B cell (primary cell): ENCODE measurements at regions not wholly inside any gene's neighbourhood (a gene's known extent, or its start where the extent isn't known, plus 50 kb on each side); places are given as distances from the start of the nearest gene placed in this dataset.

Source experiments
- ATAC-seq: fragments of 200-7000 bp; cut with Tn5 transposase; one replicate; pipeline ENCODE4 v1.10.0; 2021; ENCODE audit warnings: low read depth, mild to moderate bottlenecking, moderate number of reproducible peaks, moderate library complexity
- CTCF ChIA-PET: fragments of 350-600 bp; sonication (Branson Sonifier 250); formaldehyde crosslinking; loops from one replicate; lab custom pipeline; 2021; ENCODE audit warnings: antibody characterized with exemption, inconsistent platforms; lab: Charles Lee
- POLR2A ChIA-PET: fragments of 350-600 bp; sonication (Branson Sonifier 250); formaldehyde crosslinking; loops from one replicate; lab custom pipeline; 2021; ENCODE audit warnings: antibody characterized with exemption; lab: Charles Lee
- DNase-seq: peaks from one replicate; pipeline ENCODE4 v3.0.0; 2013
- H2AFZ ChIP-seq: 2 replicates; pipeline ENCODE4 v1.6.1; 2012; ENCODE audit warnings: mild to moderate bottlenecking, low read depth, low read length; ENCODE audit not compliant: insufficient read depth, poor library complexity, severe bottlenecking
- H3K27ac ChIP-seq, 2 donors: 1 replicate in 1 of 2; 2 replicates in 1 of 2; pipeline ENCODE4 v1.5.1; 2012 to 2013; ENCODE audit warnings: low read length in 2 of 2, mild to moderate bottlenecking in 2 of 2, moderate library complexity in 1 of 2
- H3K27me3 ChIP-seq, 4 experiments: fragments of 200-600 bp in 1 of 4; sonication (generic) in 1 of 4; replicated peaks in 1 of 4; 1 replicate in 2 of 4; 2 replicates in 2 of 4; pipeline versions ENCODE4 v1.6.1 to v1.7.0; 2013 to 2016; ENCODE audit warnings: low read length in 3 of 4, mild to moderate bottlenecking in 2 of 4, mixed read lengths in 1 of 4, moderate library complexity in 1 of 4; ENCODE audit not compliant: insufficient read depth in 4 of 4, control insufficient read depth in 3 of 4; ENCODE audit errors: control extremely low read depth in 1 of 4
- H3K36me3 ChIP-seq, 2 experiments: replicated peaks in 1 of 2; 1 replicate in 1 of 2; 2 replicates in 1 of 2; pipeline versions ENCODE4 v1.6.1 to v1.7.1; 2013; ENCODE audit warnings: low read length in 1 of 2; ENCODE audit not compliant: insufficient read depth in 2 of 2, control insufficient read depth in 1 of 2; ENCODE audit errors: control extremely low read depth in 1 of 2, extremely low read depth in 1 of 2
- H3K4me1 ChIP-seq, 2 donors: fragments of 200-600 bp in 1 of 2; sonication (generic) in 1 of 2; 1 replicate in 1 of 2; 2 replicates in 1 of 2; pipeline versions ENCODE4 v1.5.1 to v1.6.1; 2013 to 2017; ENCODE audit warnings: low read length in 2 of 2; ENCODE audit not compliant: control insufficient read depth in 2 of 2, insufficient read depth in 2 of 2
- H3K4me2 ChIP-seq: replicated peaks from 2 replicates; pipeline ENCODE3; 2012; ENCODE audit warnings: mild to moderate bottlenecking, low read depth, low read length; ENCODE audit not compliant: poor library complexity, severe bottlenecking
- H3K4me3 ChIP-seq, 5 experiments: fragments of 200-600 bp in 1 of 5; sonication (generic) in 1 of 5; 1 replicate in 3 of 5; 2 replicates in 2 of 5; pipeline versions ENCODE4 v1.5.1 to v1.7.0; 2011 to 2016; ENCODE audit warnings: low read length in 4 of 5, mild to moderate bottlenecking in 4 of 5, low read depth in 2 of 5, control low read depth in 1 of 5, moderate library complexity in 1 of 5; ENCODE audit not compliant: insufficient read depth in 1 of 5; ENCODE audit errors: control extremely low read depth in 1 of 5, extremely low read depth in 1 of 5
- H3K79me2 ChIP-seq: fragments of 200-600 bp; sonication (generic); one replicate; pipeline ENCODE4 v1.6.0; 2016; ENCODE audit warnings: low read length; ENCODE audit not compliant: control insufficient read depth, insufficient read depth
- H3K9ac ChIP-seq: fragments of 200-600 bp; sonication (generic); 2 replicates; pipeline ENCODE4 v1.6.1; 2017; ENCODE audit warnings: mild to moderate bottlenecking, low read length, moderate library complexity
- H3K9me3 ChIP-seq, 3 donors: one replicate each; pipeline versions ENCODE4 v1.6.1 to v1.7.1; 2013; ENCODE audit warnings: low read length in 2 of 3; ENCODE audit not compliant: control insufficient read depth in 2 of 3, insufficient read depth in 1 of 3; ENCODE audit errors: control extremely low read depth in 1 of 3
- H4K20me1 ChIP-seq: 2 replicates; pipeline ENCODE4 v1.6.0; 2012; ENCODE audit warnings: mild to moderate bottlenecking, low read length; ENCODE audit not compliant: insufficient read depth, control insufficient read depth, poor library complexity, severe bottlenecking
- H3K27ac Mint-ChIP-seq: one replicate; pipeline ENCODE4 v1.8.0; 2021; ENCODE audit warnings: mixed read lengths
- H3K27me3 Mint-ChIP-seq: one replicate; pipeline ENCODE4 v1.8.0; 2021; ENCODE audit warnings: mixed read lengths
- H3K4me1 Mint-ChIP-seq: one replicate; pipeline ENCODE4 v1.8.0; 2021; ENCODE audit warnings: mixed read lengths
- H3K4me3 Mint-ChIP-seq: one replicate; pipeline ENCODE4 v1.8.0; 2021; ENCODE audit warnings: mixed read lengths
- H3K9me3 Mint-ChIP-seq: one replicate; pipeline ENCODE4 v1.8.0; 2022; ENCODE audit warnings: mixed read lengths; ENCODE audit not compliant: insufficient read depth
- EZH2 ChIP-seq: IDR thresholded peaks from 2 replicates; pipeline ENCODE4 v1.6.1; 2012; ENCODE audit warnings: borderline replicate concordance, low read depth, mild to moderate bottlenecking, moderate library complexity, low read length; ENCODE audit not compliant: insufficient read depth, poor library complexity, severe bottlenecking
- WGBS: methylation state at CpG from one replicate; pipeline ENCODE4 v1.1.5; 2013; ENCODE audit warnings: missing lambda C conversion rate; ENCODE audit not compliant: insufficient coverage; 5-methylcytosine and 5-hydroxymethylcytosine counted together
- intact Hi-C: fragments of 100-400 bp; cut with micrococcal nuclease; formaldehyde crosslinking; loops from one replicate; pipeline ENCODE4 v1.10.0; 2022
- TF ChIP-seq, protein P1 (sequence below): fragments of 200-600 bp; IDR thresholded peaks from one replicate; pipeline ENCODE4 v1.8.0; 2022; ENCODE audit warnings: antibody characterized with exemption, mild to moderate bottlenecking

DNA sequence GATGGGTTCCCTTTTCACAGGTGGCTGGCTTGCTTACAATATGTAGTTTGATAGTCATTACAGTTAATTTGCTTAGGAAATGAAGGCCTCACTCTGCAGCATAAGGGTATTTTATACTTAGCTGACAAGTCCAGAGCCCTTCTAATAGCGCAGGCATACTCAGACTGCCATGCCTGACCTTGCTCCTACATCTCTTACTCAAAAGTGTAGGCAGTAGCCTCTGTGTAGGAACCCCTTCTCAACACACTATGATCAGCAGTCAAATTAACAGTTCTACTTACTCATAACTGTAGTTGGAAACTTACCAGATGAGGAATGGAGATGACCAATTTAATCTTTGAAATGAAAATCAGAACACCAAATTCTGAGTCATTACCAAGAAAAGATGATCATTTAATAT, 373.5 kb downstream of the TBC1D32 start:
- Histone ChIP-seq H3K4me3 (no peak overlapping the region), H3K4me1 (no peaks in the 10 kb centered on the region), H3K9me3 (no peaks in the 10 kb centered on the region), H3K4me2 (no peak overlapping the region), H3K27ac (no peak overlapping the region), H3K9ac (no peak overlapping the region), H3K27me3 (no peaks in the 10 kb centered on the region), H3K36me3 (no peaks in the 10 kb centered on the region), H4K20me1 (no peaks in the 10 kb centered on the region), H2AFZ (no peak overlapping the region), H3K79me2 (no peaks in the 10 kb centered on the region)
- ATAC-seq (no peak), DNase-seq (no peak)
- H3K4me1 Mint-ChIP-seq, result no peaks in the 10 kb centered on the region
- H3K4me3 Mint-ChIP-seq, result no peak overlapping the region
- no peak for TF ChIP-seq EZH2
- TF ChIP-seq, protein P1, sequence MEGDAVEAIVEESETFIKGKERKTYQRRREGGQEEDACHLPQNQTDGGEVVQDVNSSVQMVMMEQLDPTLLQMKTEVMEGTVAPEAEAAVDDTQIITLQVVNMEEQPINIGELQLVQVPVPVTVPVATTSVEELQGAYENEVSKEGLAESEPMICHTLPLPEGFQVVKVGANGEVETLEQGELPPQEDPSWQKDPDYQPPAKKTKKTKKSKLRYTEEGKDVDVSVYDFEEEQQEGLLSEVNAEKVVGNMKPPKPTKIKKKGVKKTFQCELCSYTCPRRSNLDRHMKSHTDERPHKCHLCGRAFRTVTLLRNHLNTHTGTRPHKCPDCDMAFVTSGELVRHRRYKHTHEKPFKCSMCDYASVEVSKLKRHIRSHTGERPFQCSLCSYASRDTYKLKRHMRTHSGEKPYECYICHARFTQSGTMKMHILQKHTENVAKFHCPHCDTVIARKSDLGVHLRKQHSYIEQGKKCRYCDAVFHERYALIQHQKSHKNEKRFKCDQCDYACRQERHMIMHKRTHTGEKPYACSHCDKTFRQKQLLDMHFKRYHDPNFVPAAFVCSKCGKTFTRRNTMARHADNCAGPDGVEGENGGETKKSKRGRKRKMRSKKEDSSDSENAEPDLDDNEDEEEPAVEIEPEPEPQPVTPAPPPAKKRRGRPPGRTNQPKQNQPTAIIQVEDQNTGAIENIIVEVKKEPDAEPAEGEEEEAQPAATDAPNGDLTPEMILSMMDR, result no peak
- ChIA-PET CTCF (no interaction called here), POLR2A (no interaction called here)
- intact Hi-C loops, result no loop called here
- WGBS, result no CpG with 5 or more reads among the region's 1 CpG
- H3K27me3 Mint-ChIP-seq, result no peaks in the 10 kb centered on the region
- H3K9me3 Mint-ChIP-seq, result no peaks in the 10 kb centered on the region
- H3K27ac Mint-ChIP-seq, result no peak overlapping the region

DNA sequence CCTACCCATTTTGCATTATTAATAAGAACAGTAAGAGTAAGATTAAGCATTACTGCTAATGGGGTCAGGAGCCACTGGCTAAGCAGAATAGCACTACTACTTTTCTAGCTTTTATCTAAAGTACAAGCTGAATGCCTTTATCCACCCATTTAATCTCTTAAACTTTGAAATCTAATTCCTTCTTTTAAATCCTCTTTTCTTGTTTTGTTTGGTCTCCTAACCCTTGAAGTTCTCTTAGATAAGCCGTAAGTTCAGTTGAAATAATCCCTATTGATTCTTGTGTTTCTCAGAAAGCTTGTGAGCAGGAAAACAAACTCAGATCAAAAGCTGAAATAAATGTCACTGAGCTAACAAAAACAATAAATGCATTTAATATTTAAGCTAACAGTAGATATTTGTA, 380.2 kb downstream of the TBC1D32 start:
- DNase-seq, result no peak
- CTCF ChIA-PET, result no interaction called here
- 100% methylated on average over 1 of the region's 1 CpG for WGBS
- Mint-ChIP-seq H3K4me1 (no peaks in the 10 kb centered on the region), H3K27ac (no peak overlapping the region), H3K27me3 (no peaks in the 10 kb centered on the region), H3K9me3 (no peaks in the 10 kb centered on the region), H3K4me3 (no peak overlapping the region)
- Histone ChIP-seq H3K4me3 (no peak overlapping the region), H3K27me3 (no peaks in the 10 kb centered on the region), H2AFZ (no peak overlapping the region), H3K9me3 (peaks cover 0 to 7% (median 0%) of the 10 kb centered on the region in 3 donors), H3K4me1 (no peaks in the 10 kb centered on the region), H4K20me1 (no peaks in the 10 kb centered on the region), H3K27ac (no peak overlapping the region), H3K9ac (no peak overlapping the region), H3K36me3 (no peaks in the 10 kb centered on the region), H3K79me2 (no peaks in the 10 kb centered on the region), H3K4me2 (no peak overlapping the region)
- POLR2A ChIA-PET, result no interaction called here
- ATAC-seq, result no peak
- TF ChIP-seq EZH2, result no peak
- TF ChIP-seq, protein P1, result no peak
- intact Hi-C loops, result no loop called here
